ENCODE measurements at regions not wholly inside any gene's neighbourhood (a gene's known extent, or its start where the extent isn't known, plus 50 kb on each side); places are given as distances from the start of the nearest gene placed in this dataset.

DNA sequence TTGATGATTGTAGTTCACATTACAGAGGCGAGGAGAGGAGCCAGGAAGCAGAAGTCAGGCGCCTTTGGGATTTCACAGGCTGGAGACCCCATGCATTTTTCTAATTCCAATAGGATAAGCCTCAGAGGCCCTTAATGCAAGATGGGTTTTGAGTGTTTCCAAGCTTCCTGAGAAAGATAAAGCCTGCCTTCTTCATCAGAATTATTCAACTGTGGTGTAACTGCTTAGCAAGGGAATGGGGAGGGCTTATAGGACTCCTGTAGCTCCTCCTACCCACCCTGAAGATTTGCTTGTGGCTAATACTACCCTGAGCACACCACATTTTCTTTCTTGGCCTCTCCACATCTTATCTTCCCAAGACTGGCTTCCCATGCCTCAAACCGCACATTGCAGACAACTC lies 151.1 kb upstream of the ISX start:
- Histone ChIP-seq H3K36me3 (replicated peaks in 1 of 2; ENCODE audit: control extremely low read depth in 1 of 2, control insufficient read depth in 1 of 2, extremely low read depth in 1 of 2, insufficient read depth in 2 of 2, low read length in 1 of 2) (no peaks in the 10 kb centered on the region), H3K4me1 (ENCODE audit: control insufficient read depth in 2 of 2, insufficient read depth in 2 of 2, low read length in 2 of 2) (no peaks in the 10 kb centered on the region), H3K9ac (ENCODE audit: low read length) (no peak overlapping the region), H3K4me2 (replicated peaks; ENCODE audit: low read depth, low read length, poor library complexity, severe bottlenecking) (no peak overlapping the region), H3K27me3 (replicated peaks in 1 of 4; ENCODE audit: control extremely low read depth in 1 of 4, control insufficient read depth in 3 of 4, insufficient read depth in 4 of 4, low read length in 3 of 4) (no peaks in the 10 kb centered on the region), H3K9me3 (ENCODE audit: control extremely low read depth in 1 of 3, control insufficient read depth in 2 of 3, insufficient read depth in 1 of 3, low read length in 2 of 3) (peaks cover 0 to 4% (median 0%) of the 10 kb centered on the region in 3 donors), H3K79me2 (ENCODE audit: control insufficient read depth, insufficient read depth, low read length) (no peaks in the 10 kb centered on the region), H2AFZ (ENCODE audit: insufficient read depth, low read depth, low read length, poor library complexity, severe bottlenecking) (no peak overlapping the region), H4K20me1 (ENCODE audit: control insufficient read depth, insufficient read depth, low read length, poor library complexity, severe bottlenecking) (no peaks in the 10 kb centered on the region), H3K4me3 (ENCODE audit: control extremely low read depth in 1 of 5, extremely low read depth in 1 of 5, insufficient read depth in 1 of 5, low read depth in 2 of 5, low read length in 4 of 5) (no peak overlapping the region), H3K27ac (ENCODE audit: low read length in 2 of 2) (no peak overlapping the region)
- POLR2A ChIA-PET: no interaction called here
- no peaks in the 10 kb centered on the region for H3K9me3 Mint-ChIP-seq (ENCODE audit: insufficient read depth)
- CTCF ChIA-PET: no interaction called here
- H3K27ac Mint-ChIP-seq: no peak overlapping the region
- peaks cover 6% of the 10 kb centered on the region for H3K27me3 Mint-ChIP-seq
- H3K4me3 Mint-ChIP-seq: no peak overlapping the region
- no peak for ATAC-seq (ENCODE audit: low read depth)
- no peak for TF ChIP-seq EZH2 (IDR thresholded peaks at IDR 0.05; ENCODE audit: borderline replicate concordance, insufficient read depth, low read depth, low read length, poor library complexity, severe bottlenecking)
- TF ChIP-seq, protein P1, sequence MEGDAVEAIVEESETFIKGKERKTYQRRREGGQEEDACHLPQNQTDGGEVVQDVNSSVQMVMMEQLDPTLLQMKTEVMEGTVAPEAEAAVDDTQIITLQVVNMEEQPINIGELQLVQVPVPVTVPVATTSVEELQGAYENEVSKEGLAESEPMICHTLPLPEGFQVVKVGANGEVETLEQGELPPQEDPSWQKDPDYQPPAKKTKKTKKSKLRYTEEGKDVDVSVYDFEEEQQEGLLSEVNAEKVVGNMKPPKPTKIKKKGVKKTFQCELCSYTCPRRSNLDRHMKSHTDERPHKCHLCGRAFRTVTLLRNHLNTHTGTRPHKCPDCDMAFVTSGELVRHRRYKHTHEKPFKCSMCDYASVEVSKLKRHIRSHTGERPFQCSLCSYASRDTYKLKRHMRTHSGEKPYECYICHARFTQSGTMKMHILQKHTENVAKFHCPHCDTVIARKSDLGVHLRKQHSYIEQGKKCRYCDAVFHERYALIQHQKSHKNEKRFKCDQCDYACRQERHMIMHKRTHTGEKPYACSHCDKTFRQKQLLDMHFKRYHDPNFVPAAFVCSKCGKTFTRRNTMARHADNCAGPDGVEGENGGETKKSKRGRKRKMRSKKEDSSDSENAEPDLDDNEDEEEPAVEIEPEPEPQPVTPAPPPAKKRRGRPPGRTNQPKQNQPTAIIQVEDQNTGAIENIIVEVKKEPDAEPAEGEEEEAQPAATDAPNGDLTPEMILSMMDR (IDR thresholded peaks at IDR 0.05): no peak
- no peaks in the 10 kb centered on the region for H3K4me1 Mint-ChIP-seq
- no peak for DNase-seq
- intact Hi-C loops (cut with micrococcal nuclease): no loop called here
- WGBS (ENCODE audit: insufficient coverage): 79% methylated on average over 3 of the region's 3 CpGs

DNA sequence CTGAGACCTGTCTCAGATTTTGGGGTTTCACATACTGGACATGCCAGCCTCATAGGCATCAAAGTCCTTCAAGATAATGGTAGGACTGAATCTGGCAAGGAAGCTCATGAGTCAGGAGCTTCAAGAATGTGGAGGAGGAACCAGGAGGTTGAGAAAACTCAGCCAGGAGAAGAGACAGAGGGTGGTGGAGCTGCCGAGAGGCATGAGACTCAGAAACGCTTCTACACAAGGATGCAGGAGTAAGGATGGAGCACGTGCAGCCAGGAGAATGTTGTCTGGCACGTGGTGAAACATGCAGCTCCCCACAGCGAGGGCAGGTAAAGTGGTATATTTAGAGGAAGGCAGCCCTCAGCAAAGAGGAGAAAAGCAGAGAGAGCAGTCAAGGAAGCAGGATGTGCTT lies 148.7 kb upstream of the ISX start:
- H3K4me3 Mint-ChIP-seq: no peak overlapping the region
- no peak for ATAC-seq (ENCODE audit: low read depth)
- TF ChIP-seq EZH2 (IDR thresholded peaks at IDR 0.05; ENCODE audit: borderline replicate concordance, insufficient read depth, low read depth, low read length, poor library complexity, severe bottlenecking): no peak
- TF ChIP-seq, protein P1 (IDR thresholded peaks at IDR 0.05): no peak
- Histone ChIP-seq H3K4me3 (ENCODE audit: control extremely low read depth in 1 of 5, extremely low read depth in 1 of 5, insufficient read depth in 1 of 5, low read depth in 2 of 5, low read length in 4 of 5) (no peak overlapping the region), H4K20me1 (ENCODE audit: control insufficient read depth, insufficient read depth, low read length, poor library complexity, severe bottlenecking) (no peaks in the 10 kb centered on the region), H3K4me2 (replicated peaks; ENCODE audit: low read depth, low read length, poor library complexity, severe bottlenecking) (no peak overlapping the region), H3K9me3 (ENCODE audit: control extremely low read depth in 1 of 3, control insufficient read depth in 2 of 3, insufficient read depth in 1 of 3, low read length in 2 of 3) (peaks cover 0 to 4% (median 0%) of the 10 kb centered on the region in 3 donors), H3K4me1 (ENCODE audit: control insufficient read depth in 2 of 2, insufficient read depth in 2 of 2, low read length in 2 of 2) (no peaks in the 10 kb centered on the region), H3K36me3 (replicated peaks in 1 of 2; ENCODE audit: control extremely low read depth in 1 of 2, control insufficient read depth in 1 of 2, extremely low read depth in 1 of 2, insufficient read depth in 2 of 2, low read length in 1 of 2) (no peaks in the 10 kb centered on the region), H2AFZ (ENCODE audit: insufficient read depth, low read depth, low read length, poor library complexity, severe bottlenecking) (no peak overlapping the region), H3K27ac (ENCODE audit: low read length in 2 of 2) (no peak overlapping the region), H3K27me3 (replicated peaks in 1 of 4; ENCODE audit: control extremely low read depth in 1 of 4, control insufficient read depth in 3 of 4, insufficient read depth in 4 of 4, low read length in 3 of 4) (no peaks in the 10 kb centered on the region), H3K9ac (ENCODE audit: low read length) (no peak overlapping the region), H3K79me2 (ENCODE audit: control insufficient read depth, insufficient read depth, low read length) (no peaks in the 10 kb centered on the region)
- WGBS (ENCODE audit: insufficient coverage): 90% methylated on average over 5 of the region's 5 CpGs
- H3K27me3 Mint-ChIP-seq: peaks cover 6% of the 10 kb centered on the region
- H3K4me1 Mint-ChIP-seq: no peaks in the 10 kb centered on the region
- POLR2A ChIA-PET: no interaction called here
- intact Hi-C loops (cut with micrococcal nuclease): no loop called here
- H3K9me3 Mint-ChIP-seq (ENCODE audit: insufficient read depth): peaks cover 3% of the 10 kb centered on the region
- CTCF ChIA-PET: no interaction called here
- no peak for DNase-seq
- no peak overlapping the region for H3K27ac Mint-ChIP-seq

All from B cell (primary cell).